GM13976 (cell line): ENCODE measurements at regions not wholly inside any gene's neighbourhood (a gene's known extent, or its start where the extent isn't known, plus 50 kb on each side); places are given as distances from the start of the nearest gene placed in this dataset.

ENCODE experiments used
- DNase-seq: peaks from one replicate; pipeline ENCODE4 v3.0.0; 2012; ENCODE audit warnings: low spot score
- CTCF ChIP-seq: IDR thresholded peaks from 2 replicates; pipeline ENCODE4 v1.5.1; 2012; ENCODE audit warnings: borderline replicate concordance, mild to moderate bottlenecking; ENCODE audit not compliant: insufficient read depth; ENCODE audit errors: extremely low read depth, missing control alignments, control extremely low read depth
- in situ Hi-C: fragments of 300-500 bp; cut with MboI; formaldehyde crosslinking; loops from one replicate; pipeline ENCODE4 v1.12.0; 2022; ENCODE audit warnings: low sequenced_read_pairs, mixed read lengths, inconsistent platforms; ENCODE audit not compliant: unreplicated experiment

- TF ChIP-seq CTCF = no peak
- DNase-seq = no peak
- in situ Hi-C loops = no loop called here
These were observed 586.9 kb downstream of the CCER1 start for GRCh38 chr12:90368081-90368480.

- no peak for TF ChIP-seq CTCF
- DNase-seq = no peak
- in situ Hi-C loops = no loop called here
These were observed 588.7 kb downstream of the CCER1 start for GRCh38 chr12:90366286-90366685.

- in situ Hi-C loops = no loop called here
- no peak for DNase-seq
- no peak for TF ChIP-seq CTCF
These were observed 594.7 kb downstream of the CCER1 start for GRCh38 chr12:90360300-90360699.

- no peak for TF ChIP-seq CTCF
These were observed 599.1 kb downstream of the CCER1 start for GRCh38 chr12:90355711-90356355.

GRCh38 chr12:90343966-90344365 is 611.0 kb downstream of the CCER1 start:
- no peak for TF ChIP-seq CTCF
- in situ Hi-C loops = no loop called here
- DNase-seq = no peak

More at GRCh38 chr12:90355711-90356355, 599.1 kb downstream of the CCER1 start:
- in situ Hi-C loops = no loop called here
- no peak for DNase-seq

- TF ChIP-seq CTCF = no peak
- in situ Hi-C loops = no loop called here
- no peak for DNase-seq
These were observed 612.9 kb downstream of the CCER1 start for GRCh38 chr12:90342081-90342480.

- in situ Hi-C loops = no loop called here
- no peak for DNase-seq
- TF ChIP-seq CTCF = no peak
These were observed 615.1 kb downstream of the CCER1 start for GRCh38 chr12:90339837-90340236.
